H1 (cell line): ENCODE measurements at regions not wholly inside any gene's neighbourhood (a gene's known extent, or its start where the extent isn't known, plus 50 kb on each side); places are given as distances from the start of the nearest gene placed in this dataset.
A peak's percentile ranks its signal among the peaks of the same experiment; 100 is the strongest.

ENCODE experiments used
- CBX8 ChIP-seq: fragments of 300-800, 300-1000 bp; sonication (generic); IDR thresholded peaks from 2 replicates; pipeline ENCODE4 v1.7.1; 2016; ENCODE audit warnings: low read depth, low read length, borderline replicate concordance
- CHD2 ChIP-seq: IDR thresholded peaks from 2 replicates; pipeline ENCODE4 v1.6.1; 2012; ENCODE audit warnings: low read length, improper control_type of control experiment
- CTCF ChIP-seq, 3 experiments: IDR thresholded peaks; 1 replicate in 2 of 3; 2 replicates in 1 of 3; pipeline versions ENCODE4 v1.5.1 to v1.6.1; 2011; ENCODE audit warnings: low read length in 3 of 3, mild to moderate bottlenecking in 3 of 3, inconsistent platforms in 2 of 3, low read depth in 1 of 3, moderate library complexity in 1 of 3; ENCODE audit not compliant: insufficient read depth in 1 of 3; ENCODE audit errors: control extremely low read depth in 1 of 3
- EGR1 ChIP-seq: IDR thresholded peaks from 2 replicates; pipeline ENCODE4 v1.6.1; 2011; ENCODE audit warnings: low read depth, low read length, borderline replicate concordance
- EP300 ChIP-seq, 2 experiments: IDR thresholded peaks; 1 replicate in 1 of 2; 2 replicates in 1 of 2; pipeline ENCODE4 v1.6.1; 2011 to 2012; ENCODE audit warnings: low read depth in 2 of 2, low read length in 2 of 2, mild to moderate bottlenecking in 2 of 2, borderline replicate concordance in 1 of 2, inconsistent platforms in 1 of 2, moderate library complexity in 1 of 2
- MAX ChIP-seq: IDR thresholded peaks from 2 replicates; pipeline ENCODE4 v1.6.1; 2012; ENCODE audit warnings: inconsistent platforms
- POLR2A ChIP-seq, 2 experiments: IDR thresholded peaks; 1 replicate in 1 of 2; 2 replicates in 1 of 2; pipeline ENCODE4 v1.6.1; 2011; ENCODE audit warnings: low read depth in 2 of 2, low read length in 2 of 2, mild to moderate bottlenecking in 2 of 2; ENCODE audit errors: control extremely low read depth in 1 of 2
- POLR2AphosphoS5 ChIP-seq: IDR thresholded peaks from 2 replicates; pipeline ENCODE4 v1.6.1; 2011; ENCODE audit warnings: low read depth, low read length
- RAD21 ChIP-seq, 2 experiments: IDR thresholded peaks in 1 of 2; conservative IDR thresholded peaks in 1 of 2; 2 replicates each; pipeline ENCODE4 v1.6.1; 2011; ENCODE audit warnings: low read depth in 2 of 2, low read length in 2 of 2, improper control_type of control experiment in 1 of 2, inconsistent platforms in 1 of 2, mild to moderate bottlenecking in 1 of 2, moderate library complexity in 1 of 2
- SP4 ChIP-seq: IDR thresholded peaks from 2 replicates; pipeline ENCODE4 v1.6.1; 2012; ENCODE audit warnings: low read length, inconsistent platforms
- ZNF274 ChIP-seq: IDR thresholded peaks from 2 replicates; pipeline ENCODE4 v1.7.0; 2012; ENCODE audit warnings: low read length, borderline replicate concordance; ENCODE audit errors: extremely low read depth

GRCh38 chr20:43404878-43405277, 52.8 kb upstream of the SRSF6 start:
- TF ChIP-seq EP300 (IDR thresholded peaks at IDR 0.05; ENCODE audit: borderline replicate concordance in 1 of 2, low read depth in 2 of 2, low read length in 2 of 2) (no peak), CTCF (IDR thresholded peaks at IDR 0.05; ENCODE audit: control extremely low read depth in 1 of 3, insufficient read depth in 1 of 3, low read depth in 1 of 3, low read length in 3 of 3) (peak; percentile 35 to 71 (median 55)), MAX (no peak), POLR2A (IDR thresholded peaks at IDR 0.05; ENCODE audit: control extremely low read depth in 1 of 2, low read depth in 2 of 2, low read length in 2 of 2) (no peak), CHD2 (no peak), POLR2AphosphoS5 (no peak), RAD21 (IDR thresholded peaks at IDR 0.05 in 1 of 2, conservative IDR thresholded peaks at IDR 0.05 in 1 of 2; ENCODE audit: low read depth in 2 of 2, low read length in 2 of 2) (peak; percentile 53 to 59), CBX8 (no peak), EGR1 (no peak), ZNF274 (no peak), SP4 (no peak)
